Brain microvascular endothelial cell (primary cell): ENCODE measurements at regions not wholly inside any gene's neighbourhood (a gene's known extent, or its start where the extent isn't known, plus 50 kb on each side); places are given as distances from the start of the nearest gene placed in this dataset.

Experiments used
- DNase-seq: peaks from one replicate; pipeline ENCODE4 v3.0.0-alpha.2; 2020
- H3K27ac ChIP-seq: fragments of 250-450 bp; sonication (Bioruptor Pico); 2 replicates; pipeline ENCODE4 v1.5.1; 2020; ENCODE audit warnings: mild to moderate bottlenecking, moderate library complexity
- H3K27me3 ChIP-seq: fragments of 250-450 bp; sonication (Bioruptor Pico); replicated peaks from 2 replicates; pipeline ENCODE4 v1.5.1; 2020; ENCODE audit warnings: mild to moderate bottlenecking
- H3K36me3 ChIP-seq: fragments of 250-450 bp; sonication (Bioruptor Pico); replicated peaks from 2 replicates; pipeline ENCODE4 v1.5.1; 2020; ENCODE audit warnings: mild to moderate bottlenecking
- H3K4me3 ChIP-seq: 2 replicates; pipeline ENCODE4 v1.5.1; 2011; ENCODE audit warnings: low read depth, mild to moderate bottlenecking, control low read depth, low read length, moderate library complexity
- in situ Hi-C: cut with HindIII; loops from 2 replicates; pipeline ENCODE4 v1.10.0; 2017; ENCODE audit warnings: low sequenced_read_pairs, low pct_ligation_motif_present
- TF ChIP-seq, protein P1 (sequence below): IDR thresholded peaks from 2 replicates; pipeline ENCODE4 v1.5.1; 2011; ENCODE audit warnings: low read depth, mild to moderate bottlenecking, moderate library complexity, low read length, control low read depth, inconsistent platforms; ENCODE audit errors: missing control alignments

GRCh38 chr10:31709476-31709875 lies 219.2 kb downstream of the ARHGAP12 start:
- Histone ChIP-seq H3K36me3 (no peaks in the 10 kb centered on the region), H3K4me3 (no peak overlapping the region), H3K27me3 (no peaks in the 10 kb centered on the region), H3K27ac (no peak overlapping the region)
- TF ChIP-seq, protein P1, sequence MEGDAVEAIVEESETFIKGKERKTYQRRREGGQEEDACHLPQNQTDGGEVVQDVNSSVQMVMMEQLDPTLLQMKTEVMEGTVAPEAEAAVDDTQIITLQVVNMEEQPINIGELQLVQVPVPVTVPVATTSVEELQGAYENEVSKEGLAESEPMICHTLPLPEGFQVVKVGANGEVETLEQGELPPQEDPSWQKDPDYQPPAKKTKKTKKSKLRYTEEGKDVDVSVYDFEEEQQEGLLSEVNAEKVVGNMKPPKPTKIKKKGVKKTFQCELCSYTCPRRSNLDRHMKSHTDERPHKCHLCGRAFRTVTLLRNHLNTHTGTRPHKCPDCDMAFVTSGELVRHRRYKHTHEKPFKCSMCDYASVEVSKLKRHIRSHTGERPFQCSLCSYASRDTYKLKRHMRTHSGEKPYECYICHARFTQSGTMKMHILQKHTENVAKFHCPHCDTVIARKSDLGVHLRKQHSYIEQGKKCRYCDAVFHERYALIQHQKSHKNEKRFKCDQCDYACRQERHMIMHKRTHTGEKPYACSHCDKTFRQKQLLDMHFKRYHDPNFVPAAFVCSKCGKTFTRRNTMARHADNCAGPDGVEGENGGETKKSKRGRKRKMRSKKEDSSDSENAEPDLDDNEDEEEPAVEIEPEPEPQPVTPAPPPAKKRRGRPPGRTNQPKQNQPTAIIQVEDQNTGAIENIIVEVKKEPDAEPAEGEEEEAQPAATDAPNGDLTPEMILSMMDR = no peak
- in situ Hi-C loops = no loop called here
- DNase-seq = no peak

DNA sequence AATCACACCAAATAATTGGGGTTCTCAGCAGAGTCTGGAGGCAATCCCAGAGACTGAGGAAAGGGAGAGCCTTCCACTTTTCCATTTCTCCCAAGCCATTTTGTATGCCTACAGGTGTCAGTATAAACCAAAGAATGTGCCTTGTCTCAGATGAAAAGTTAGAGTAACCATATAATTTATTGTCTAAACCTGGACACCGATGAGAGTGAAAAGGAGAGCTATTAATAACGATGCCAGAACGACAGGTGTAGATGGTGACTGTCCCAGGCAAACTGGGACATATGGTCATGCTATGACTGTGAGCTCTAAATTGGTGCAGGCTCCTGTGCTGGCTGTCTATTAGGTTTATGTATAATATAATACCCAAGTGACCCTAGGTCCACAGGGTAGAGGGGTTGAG lies 219.6 kb downstream of the ARHGAP12 start:
- H3K27ac ChIP-seq = no peak overlapping the region
- H3K36me3 ChIP-seq = no peaks in the 10 kb centered on the region
- no peak for DNase-seq
- no peaks in the 10 kb centered on the region for H3K27me3 ChIP-seq
- in situ Hi-C loops = no loop called here
- TF ChIP-seq, protein P1 = peak; percentile 26
- H3K4me3 ChIP-seq = no peak overlapping the region

DNA sequence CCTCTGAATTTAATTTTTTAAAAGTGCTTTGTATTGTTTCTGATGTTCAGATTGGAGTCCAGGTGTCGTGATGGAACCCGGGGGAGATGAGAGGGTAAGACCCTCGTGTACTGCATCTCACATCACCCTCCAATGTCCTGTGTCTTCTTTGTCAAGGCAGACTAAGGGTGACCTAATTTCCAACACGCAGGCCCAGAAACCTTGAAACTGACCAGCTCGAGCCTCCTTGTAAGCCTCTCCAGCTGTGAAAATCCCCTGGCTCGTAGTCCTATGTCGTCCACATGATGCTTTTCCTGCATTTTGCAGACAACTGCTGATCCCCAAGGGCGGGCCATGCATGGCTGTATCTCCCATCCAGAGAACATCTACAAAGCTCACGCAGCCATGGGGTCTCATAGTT lies 220.2 kb downstream of the ARHGAP12 start:
- no peak for DNase-seq
- no peaks in the 10 kb centered on the region for H3K27me3 ChIP-seq
- peak overlapping the region; percentile 64 for H3K27ac ChIP-seq
- in situ Hi-C loops = no loop called here
- H3K4me3 ChIP-seq = no peak overlapping the region
- no peaks in the 10 kb centered on the region for H3K36me3 ChIP-seq
- TF ChIP-seq, protein P1 = no peak

GRCh38 chr10:31708046-31708445 lies 220.6 kb downstream of the ARHGAP12 start:
- Histone ChIP-seq H3K27me3 (no peaks in the 10 kb centered on the region), H3K36me3 (no peaks in the 10 kb centered on the region), H3K27ac (peak overlapping the region; percentile 64), H3K4me3 (no peak overlapping the region)
- TF ChIP-seq, protein P1 = no peak
- DNase-seq = no peak
- in situ Hi-C loops = no loop called here

DNA sequence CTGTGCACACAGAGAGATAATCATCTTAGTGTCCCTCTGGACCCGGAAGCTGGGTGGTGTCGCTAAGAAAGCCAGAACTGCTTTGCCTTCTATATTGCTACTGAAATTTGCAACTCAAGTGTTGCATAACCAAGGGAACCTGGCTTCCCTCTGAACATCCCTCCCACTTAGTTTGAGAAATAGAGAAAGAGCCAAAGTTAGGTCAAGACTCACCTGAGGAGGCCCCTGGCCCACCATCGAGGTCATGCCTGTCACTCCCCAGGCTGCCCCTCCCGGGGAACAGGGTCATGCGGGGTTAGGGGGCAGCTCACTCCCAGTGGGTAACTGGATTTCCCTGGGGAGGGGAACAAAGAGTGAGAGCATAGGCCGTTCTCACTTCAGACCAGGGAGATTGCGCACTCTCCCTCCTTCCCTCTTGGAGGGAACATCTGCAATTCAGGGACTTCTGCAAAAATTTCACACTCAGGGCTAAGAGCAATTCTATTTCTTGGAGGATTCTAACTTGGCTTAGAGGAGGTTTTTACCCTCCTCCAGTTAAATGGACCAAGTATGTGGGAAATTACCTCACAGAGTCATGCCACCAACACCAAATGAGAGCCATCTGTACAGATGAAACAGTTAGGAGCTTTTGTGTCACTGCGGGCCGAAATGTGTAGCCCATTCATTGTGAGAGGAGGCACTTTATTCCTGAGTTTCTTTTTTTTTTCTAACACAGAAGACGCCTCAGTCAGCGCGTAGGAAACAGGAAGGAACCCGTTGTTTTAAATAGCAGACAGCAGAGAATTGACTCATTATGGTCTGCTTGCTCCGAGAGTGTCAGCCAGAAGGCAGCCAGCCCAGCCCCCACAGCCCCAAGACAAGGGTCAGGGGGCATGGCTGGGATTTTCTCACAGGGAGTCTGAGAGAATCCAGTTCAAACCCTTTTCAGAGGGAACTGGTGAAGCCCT lies 221.3 kb downstream of the ARHGAP12 start:
- peak; percentile 80 for DNase-seq
- H3K27me3 ChIP-seq = no peaks in the 10 kb centered on the region
- in situ Hi-C loops = no loop called here
- no peaks in the 10 kb centered on the region for H3K36me3 ChIP-seq
- H3K4me3 ChIP-seq = no peak overlapping the region
- H3K27ac ChIP-seq = peak overlapping the region; percentile 64
- TF ChIP-seq, protein P1 = no peak
